Calu3 (cell line): ENCODE measurements at regions not wholly inside any gene's neighbourhood (a gene's known extent, or its start where the extent isn't known, plus 50 kb on each side); places are given as distances from the start of the nearest gene placed in this dataset.

Experiments
- BruUV-seq: library from RNA; stranded (reverse); fragments of 400-500 nt; replicated peaks from 2 replicates; lab custom pipeline; 2021; lab: Mats Ljungman, UMichigan
- CTCF ChIA-PET: fragments of 300-600 bp; sonication (Branson Sonifier 250); formaldehyde crosslinking; loops from one replicate; lab custom pipeline; 2022; ENCODE audit warnings: antibody characterized with exemption; lab: Charles Lee
- DNase-seq: peaks from one replicate; pipeline ENCODE4 v3.0.0; 2022
- H3K27ac Mint-ChIP-seq: one replicate; pipeline ENCODE4 v1.8.0; 2022; ENCODE audit warnings: mixed read lengths; ENCODE audit not compliant: unreplicated experiment
- H3K27me3 Mint-ChIP-seq: one replicate; pipeline ENCODE4 v1.8.0; 2022; ENCODE audit warnings: mixed read lengths; ENCODE audit not compliant: unreplicated experiment
- H3K36me3 Mint-ChIP-seq: one replicate; pipeline ENCODE4 v1.8.0; 2022; ENCODE audit warnings: mild to moderate bottlenecking, moderate library complexity, mixed read lengths; ENCODE audit not compliant: insufficient read depth, unreplicated experiment
- H3K4me1 Mint-ChIP-seq: one replicate; pipeline ENCODE4 v1.8.0; 2022; ENCODE audit warnings: mild to moderate bottlenecking, low read depth, mixed read lengths; ENCODE audit not compliant: unreplicated experiment
- H3K4me3 Mint-ChIP-seq: one replicate; pipeline ENCODE4 v1.8.0; 2022; ENCODE audit warnings: mild to moderate bottlenecking, low read depth, moderate library complexity, mixed read lengths; ENCODE audit not compliant: unreplicated experiment
- H3K9me3 Mint-ChIP-seq: one replicate; pipeline ENCODE4 v1.8.0; 2022; ENCODE audit warnings: low read depth, mixed read lengths; ENCODE audit not compliant: unreplicated experiment
- intact Hi-C: fragments of 100-400 bp; cut with micrococcal nuclease; formaldehyde crosslinking; loops from one replicate; pipeline ENCODE4 v1.10.0; 2022; ENCODE audit not compliant: unreplicated experiment
- TF ChIP-seq, protein P1 (sequence below): fragments of 200-600 bp; IDR thresholded peaks from one replicate; pipeline ENCODE4 v1.8.0; 2022; ENCODE audit warnings: antibody characterized with exemption; ENCODE audit not compliant: unreplicated experiment

DNA sequence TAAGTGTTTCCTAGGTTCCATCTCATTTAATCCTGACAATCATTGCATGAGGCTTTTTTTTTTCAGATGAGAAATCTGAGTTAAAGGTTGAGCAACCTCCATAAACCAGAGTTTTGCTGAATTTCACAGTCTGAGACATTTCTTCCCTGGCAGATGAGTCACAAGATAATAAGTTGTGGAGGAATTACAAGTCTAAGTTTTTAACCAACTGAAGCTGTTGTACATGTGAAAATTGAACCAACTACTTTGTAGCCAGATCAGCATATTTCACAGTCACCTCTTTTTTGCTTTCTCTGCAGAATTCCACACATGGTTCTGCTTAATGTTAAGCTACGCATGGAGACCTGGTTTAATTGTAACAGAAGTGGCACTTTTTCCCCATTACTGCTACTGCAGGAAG is 765.6 kb downstream of the CDH11 start:
- no peak overlapping the region for H3K4me3 Mint-ChIP-seq
- H3K27ac Mint-ChIP-seq: no peak overlapping the region
- CTCF ChIA-PET: no interaction called here

DNA sequence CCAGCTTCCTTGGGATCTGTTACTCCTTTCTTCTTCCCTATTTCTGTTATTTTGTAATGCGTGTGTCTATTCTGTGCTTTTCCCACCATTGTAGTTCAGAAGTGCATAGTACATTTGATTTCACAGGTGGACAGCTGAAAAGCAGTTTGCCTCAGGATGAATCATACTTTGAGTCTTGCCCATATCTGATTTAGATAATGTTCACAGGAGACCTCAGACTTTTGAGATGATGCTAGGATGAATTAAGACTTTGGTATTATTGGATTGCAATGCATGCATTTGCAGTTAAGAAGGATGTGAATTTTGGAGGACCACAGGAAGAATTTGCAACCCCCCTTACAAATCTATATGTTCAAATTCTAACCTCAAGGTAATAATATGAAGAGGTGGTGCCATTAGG is 769.6 kb downstream of the CDH11 start:
- CTCF ChIA-PET: interaction anchor here (0.6 kb wide), 1 partner anchor 145 kb away, joined by 4 read pairs; no protein-coding TSS in a partner anchor

More for the DNA sequence above, 765.6 kb downstream of the CDH11 start:
- H3K36me3 Mint-ChIP-seq: no peaks in the 10 kb centered on the region
- no TSS peak for BruUV-seq
- no peaks in the 10 kb centered on the region for H3K27me3 Mint-ChIP-seq
- peaks cover 9% of the 10 kb centered on the region for H3K9me3 Mint-ChIP-seq
- DNase-seq: no peak
- TF ChIP-seq, protein P1, sequence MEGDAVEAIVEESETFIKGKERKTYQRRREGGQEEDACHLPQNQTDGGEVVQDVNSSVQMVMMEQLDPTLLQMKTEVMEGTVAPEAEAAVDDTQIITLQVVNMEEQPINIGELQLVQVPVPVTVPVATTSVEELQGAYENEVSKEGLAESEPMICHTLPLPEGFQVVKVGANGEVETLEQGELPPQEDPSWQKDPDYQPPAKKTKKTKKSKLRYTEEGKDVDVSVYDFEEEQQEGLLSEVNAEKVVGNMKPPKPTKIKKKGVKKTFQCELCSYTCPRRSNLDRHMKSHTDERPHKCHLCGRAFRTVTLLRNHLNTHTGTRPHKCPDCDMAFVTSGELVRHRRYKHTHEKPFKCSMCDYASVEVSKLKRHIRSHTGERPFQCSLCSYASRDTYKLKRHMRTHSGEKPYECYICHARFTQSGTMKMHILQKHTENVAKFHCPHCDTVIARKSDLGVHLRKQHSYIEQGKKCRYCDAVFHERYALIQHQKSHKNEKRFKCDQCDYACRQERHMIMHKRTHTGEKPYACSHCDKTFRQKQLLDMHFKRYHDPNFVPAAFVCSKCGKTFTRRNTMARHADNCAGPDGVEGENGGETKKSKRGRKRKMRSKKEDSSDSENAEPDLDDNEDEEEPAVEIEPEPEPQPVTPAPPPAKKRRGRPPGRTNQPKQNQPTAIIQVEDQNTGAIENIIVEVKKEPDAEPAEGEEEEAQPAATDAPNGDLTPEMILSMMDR: no peak
- intact Hi-C loops: no loop called here
- no peaks in the 10 kb centered on the region for H3K4me1 Mint-ChIP-seq

DNA sequence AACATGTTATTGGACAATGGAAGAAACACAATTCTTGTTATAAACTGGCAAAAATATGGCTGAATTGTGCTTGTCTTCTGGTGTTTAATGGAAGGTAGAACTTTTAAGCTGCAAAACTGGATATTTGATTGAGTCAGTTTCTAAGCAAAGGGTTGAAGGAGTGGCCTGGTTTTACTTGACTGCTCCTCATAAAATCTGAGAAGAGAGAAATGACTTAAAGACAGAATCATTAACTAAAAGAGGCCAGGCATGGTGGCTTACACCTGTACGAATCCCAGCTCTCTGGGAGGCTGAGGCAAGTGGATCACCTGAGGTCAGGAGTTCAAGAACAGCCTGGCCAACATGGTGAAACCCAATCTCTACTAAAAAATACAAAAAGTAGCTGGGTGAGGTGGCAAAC is 770.7 kb downstream of the CDH11 start:
- H3K4me3 Mint-ChIP-seq: no peak overlapping the region
- DNase-seq: no peak
- no peaks in the 10 kb centered on the region for H3K27me3 Mint-ChIP-seq
- intact Hi-C loops: no loop called here
- CTCF ChIA-PET: no interaction called here
- H3K4me1 Mint-ChIP-seq: no peaks in the 10 kb centered on the region
- H3K27ac Mint-ChIP-seq: no peak overlapping the region
- BruUV-seq: no TSS peak
- no peaks in the 10 kb centered on the region for H3K36me3 Mint-ChIP-seq
- peaks cover 6% of the 10 kb centered on the region for H3K9me3 Mint-ChIP-seq
- TF ChIP-seq, protein P1: no peak

More for the DNA sequence above, 769.6 kb downstream of the CDH11 start:
- Mint-ChIP-seq H3K4me3 (no peak overlapping the region), H3K27me3 (no peaks in the 10 kb centered on the region), H3K9me3 (peaks cover 6% of the 10 kb centered on the region), H3K36me3 (no peaks in the 10 kb centered on the region), H3K27ac (no peak overlapping the region), H3K4me1 (no peaks in the 10 kb centered on the region)
- no TSS peak for BruUV-seq
- no peak for DNase-seq
- TF ChIP-seq, protein P1: no peak
- intact Hi-C loops: no loop called here

DNA sequence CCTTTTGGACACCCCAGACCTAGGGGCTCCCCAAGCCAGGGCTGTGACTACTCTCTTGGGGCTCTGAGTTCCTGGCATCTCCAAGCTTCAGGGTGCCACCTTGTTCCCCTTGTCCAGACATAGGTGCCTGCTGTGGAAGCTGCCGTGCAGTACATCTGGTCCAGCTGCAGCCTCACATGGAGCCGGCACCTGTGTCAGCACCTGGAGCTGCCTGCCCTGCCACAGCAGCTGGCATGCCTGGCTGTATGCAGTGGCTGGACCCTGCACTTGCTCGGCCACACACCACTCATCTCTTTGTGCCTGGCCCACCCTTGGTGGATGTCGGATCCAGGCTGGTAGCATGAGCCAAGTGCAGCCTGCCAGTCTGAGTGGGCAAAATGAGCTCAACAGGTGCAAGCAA is 775.8 kb downstream of the CDH11 start:
- Mint-ChIP-seq H3K36me3 (no peaks in the 10 kb centered on the region), H3K4me1 (no peaks in the 10 kb centered on the region), H3K4me3 (no peak overlapping the region), H3K27me3 (no peaks in the 10 kb centered on the region), H3K27ac (no peak overlapping the region), H3K9me3 (peaks cover 6% of the 10 kb centered on the region)
- intact Hi-C loops: no loop called here
- DNase-seq: no peak
- no TSS peak for BruUV-seq
- CTCF ChIA-PET: no interaction called here
- TF ChIP-seq, protein P1: no peak
